M059J (cell line): ENCODE measurements at regions not wholly inside any gene's neighbourhood (a gene's known extent, or its start where the extent isn't known, plus 50 kb on each side); places are given as distances from the start of the nearest gene placed in this dataset.
"Not testable (repeated sequence)": the region's sequence is repeated elsewhere in the genome, so short reads cannot be mapped to it uniquely, and the experiment has no call there.

Source experiments
- DNase-seq: peaks from one replicate; pipeline ENCODE4 v3.0.0-alpha.2; 2012; ENCODE audit warnings: low read depth

- DNase-seq, result not testable (repeated sequence)
These were observed 207.8 kb downstream of the USP6NL start for GRCh38 chr10:11403646-11404045.

GRCh38 chr10:11403116-11403515, 208.3 kb downstream of the USP6NL start:
- DNase-seq, result no peak

- no peak for DNase-seq
These were observed 209.1 kb downstream of the USP6NL start for GRCh38 chr10:11402392-11402791.

GRCh38 chr10:11401264-11402235, 209.9 kb downstream of the USP6NL start:
- no peak for DNase-seq

DNA sequence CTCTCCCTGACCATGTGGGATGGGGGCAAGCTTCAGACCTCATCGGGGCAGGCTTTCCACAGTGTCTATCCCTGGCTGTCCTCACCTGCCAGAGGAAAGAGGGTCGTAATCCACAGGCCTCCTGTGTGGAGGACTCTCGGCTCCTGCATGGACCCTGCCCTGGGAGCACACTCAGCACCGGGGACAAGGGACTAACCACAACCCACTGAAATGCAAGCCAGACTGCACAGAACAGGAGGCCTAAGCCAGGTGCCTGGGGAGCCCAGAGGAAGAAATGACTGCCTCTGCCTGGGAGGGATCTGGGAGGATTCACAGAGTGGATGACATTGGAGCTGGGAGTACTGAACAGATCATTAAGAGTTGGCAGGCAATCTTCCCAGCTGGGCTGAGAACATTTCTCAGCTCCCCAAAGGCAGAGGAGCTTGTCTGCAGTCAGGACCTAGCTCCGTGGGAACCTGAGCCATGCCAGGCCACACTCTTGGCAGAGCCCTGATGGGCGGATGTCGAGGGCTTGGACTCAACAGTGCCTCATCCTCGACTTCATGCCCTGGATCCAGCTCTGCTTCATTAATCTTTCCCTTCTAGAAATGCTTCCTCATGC, 213.4 kb downstream of the USP6NL start:
- peak; percentile 11 for DNase-seq

GRCh38 chr10:11397077-11397965, 214.1 kb downstream of the USP6NL start:
- DNase-seq, result no peak

GRCh38 chr10:11396311-11396955, 215.0 kb downstream of the USP6NL start:
- DNase-seq, result peak; percentile 15

DNA sequence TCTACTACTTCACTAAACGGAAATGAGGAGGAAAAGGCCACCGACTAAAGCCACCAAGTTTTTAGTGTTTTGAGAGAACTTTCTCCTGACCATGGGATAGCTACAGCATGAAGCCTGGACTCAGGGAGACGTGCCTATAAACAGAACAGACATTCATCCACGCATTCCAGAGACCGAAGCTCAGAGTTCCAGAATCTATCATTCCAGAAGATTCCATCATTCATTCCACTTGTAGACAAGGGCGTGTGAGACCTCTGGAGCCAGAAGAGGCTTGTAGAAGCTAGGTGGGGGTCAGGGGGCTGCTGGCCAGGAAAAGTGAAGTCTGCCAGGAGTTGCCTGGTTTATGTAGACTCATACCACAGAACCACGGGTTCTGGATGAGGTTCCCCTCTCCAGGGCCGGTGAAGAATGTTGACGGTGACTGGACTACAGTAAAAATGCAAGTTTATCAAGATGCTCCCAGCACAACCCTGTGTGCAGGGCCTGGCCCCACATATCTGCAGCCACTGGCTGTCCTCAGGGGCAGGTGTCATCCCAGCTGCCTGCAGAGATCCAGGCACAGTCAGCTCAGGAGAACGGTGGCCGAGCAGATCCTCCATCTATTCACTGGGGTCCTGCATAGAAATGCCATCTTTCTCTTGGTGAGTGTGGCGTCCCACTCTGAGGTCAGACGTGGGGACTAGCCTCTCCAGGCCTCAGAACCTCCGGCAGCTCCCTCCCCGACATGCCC, 215.7 kb downstream of the USP6NL start:
- DNase-seq, result no peak

DNA sequence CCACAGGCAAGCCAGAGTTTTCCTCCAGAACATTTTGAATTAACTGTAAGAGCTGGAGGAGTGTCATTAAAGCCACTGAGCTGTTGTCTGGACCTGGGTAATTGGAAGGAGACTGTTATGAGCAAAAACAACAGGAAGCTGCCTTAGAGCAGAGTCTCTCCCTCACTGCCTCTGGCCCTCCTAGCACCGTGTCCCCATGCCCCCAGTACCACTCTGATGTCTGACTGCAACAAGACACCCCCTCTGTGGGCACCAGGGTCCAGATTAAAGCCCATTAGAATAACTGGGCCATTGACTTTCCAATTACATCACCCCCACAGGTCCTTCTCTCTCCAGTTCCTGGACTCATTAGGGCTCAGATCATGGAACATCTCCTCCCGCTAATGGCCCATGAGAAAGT, 216.3 kb downstream of the USP6NL start:
- no peak for DNase-seq

- DNase-seq, result no peak
These were observed 217.6 kb downstream of the USP6NL start for GRCh38 chr10:11393858-11394257.

DNA sequence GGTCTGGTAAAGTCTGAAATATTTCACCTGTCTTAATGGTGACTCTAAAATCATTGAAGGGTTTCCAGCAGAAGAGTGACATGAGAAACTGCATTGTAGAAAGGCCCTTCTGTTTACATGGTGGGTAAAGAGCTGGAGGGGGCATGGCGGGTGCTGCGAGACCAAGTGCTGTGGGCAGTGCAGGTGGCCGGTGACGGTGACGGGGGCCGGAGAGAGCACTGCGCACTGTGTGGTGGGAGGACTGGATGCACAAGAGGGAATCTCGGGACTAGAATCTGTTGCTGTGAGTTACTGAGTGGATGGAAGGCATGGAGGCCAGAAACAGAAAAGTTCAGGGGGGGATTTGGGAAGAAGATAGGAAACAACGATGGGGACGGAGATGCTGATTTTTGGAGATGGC, 218.7 kb downstream of the USP6NL start:
- no peak for DNase-seq

GRCh38 chr10:11388996-11389395, 222.5 kb downstream of the USP6NL start:
- no peak for DNase-seq

DNA sequence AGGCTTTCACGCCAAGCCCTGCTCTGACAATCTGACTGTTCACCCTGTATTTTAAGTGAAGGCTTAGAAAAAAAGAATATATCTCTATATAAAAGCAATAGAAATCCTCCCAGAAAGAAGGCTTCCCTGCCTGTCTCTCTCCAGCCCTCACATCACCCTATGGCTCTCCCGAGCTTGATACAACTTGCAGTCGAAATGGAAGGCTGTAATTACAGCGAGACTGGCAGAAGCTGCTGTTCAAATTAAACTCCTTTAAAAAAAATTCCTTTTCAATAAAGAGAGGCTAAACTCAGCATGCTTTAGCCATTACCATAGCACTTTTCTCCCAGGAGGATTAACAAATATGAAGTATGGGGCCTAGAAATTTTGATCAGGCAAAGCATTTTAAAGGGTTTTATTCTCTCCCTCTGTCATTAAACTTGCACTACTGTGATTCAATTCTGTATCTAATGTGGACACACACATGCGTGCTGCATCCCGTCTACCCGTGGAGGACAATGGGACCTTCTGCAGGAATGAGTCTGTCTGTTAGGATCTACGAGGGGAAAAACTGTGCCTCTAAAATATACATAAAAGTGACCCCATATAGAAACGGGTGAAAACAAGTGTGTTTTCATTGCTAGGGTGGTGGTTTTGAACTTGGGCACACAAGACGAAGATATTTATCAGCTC, 223.8 kb downstream of the USP6NL start:
- no peak for DNase-seq

DNA sequence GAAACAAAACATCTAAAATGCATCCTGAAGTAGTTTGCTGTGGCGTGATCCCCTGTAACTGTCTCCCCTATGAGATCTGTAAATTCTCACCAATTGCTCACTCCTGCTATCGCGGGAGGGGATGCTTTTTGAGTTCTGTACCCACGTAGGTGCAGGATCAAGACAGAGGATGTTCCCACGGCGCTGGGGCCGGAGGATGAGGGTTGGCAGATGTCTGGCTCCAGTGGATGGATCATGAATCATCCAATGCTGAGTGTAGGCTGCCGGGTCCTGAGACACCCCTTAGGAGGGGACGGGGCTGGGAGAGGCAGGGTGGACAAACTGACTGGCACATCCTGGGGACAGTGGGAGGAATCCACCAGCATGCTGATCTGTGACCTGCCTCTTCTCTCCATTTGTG, 224.4 kb downstream of the USP6NL start:
- DNase-seq, result no peak
